HG02678 (cell line): ENCODE measurements at regions not wholly inside any gene's neighbourhood (a gene's known extent, or its start where the extent isn't known, plus 50 kb on each side); places are given as distances from the start of the nearest gene placed in this dataset.
"Not testable (repeated sequence)": the region's sequence is repeated elsewhere in the genome, so short reads cannot be mapped to it uniquely, and the experiment has no call there.

Experiments
- ATAC-seq: cut with Tn5 transposase; IDR thresholded peaks from one replicate; pipeline ENCODE4 v1.9.1; 2021; ENCODE audit warnings: mild to moderate bottlenecking, moderate library complexity; ENCODE audit not compliant: unreplicated experiment

DNA sequence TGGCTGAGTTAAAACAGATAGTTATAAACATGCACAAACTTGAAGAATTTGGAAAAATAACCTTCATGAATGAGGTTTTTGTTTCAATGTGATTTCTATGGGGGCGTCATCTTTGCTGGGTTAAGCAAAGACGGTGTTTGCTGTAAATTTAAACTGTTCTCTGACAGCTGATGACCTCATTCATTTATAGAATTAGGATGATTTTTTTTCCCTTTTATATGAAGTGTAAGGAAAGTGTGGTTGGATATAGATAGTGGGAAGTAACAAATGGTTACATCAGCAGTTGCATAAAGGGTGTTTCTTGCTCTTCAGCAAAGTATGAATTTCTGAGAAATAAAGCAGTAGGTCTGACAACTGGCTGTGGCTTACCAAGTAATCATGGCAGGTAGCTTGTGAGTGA lies 137.2 kb upstream of the CENPW start:
- ATAC-seq = no peak

DNA sequence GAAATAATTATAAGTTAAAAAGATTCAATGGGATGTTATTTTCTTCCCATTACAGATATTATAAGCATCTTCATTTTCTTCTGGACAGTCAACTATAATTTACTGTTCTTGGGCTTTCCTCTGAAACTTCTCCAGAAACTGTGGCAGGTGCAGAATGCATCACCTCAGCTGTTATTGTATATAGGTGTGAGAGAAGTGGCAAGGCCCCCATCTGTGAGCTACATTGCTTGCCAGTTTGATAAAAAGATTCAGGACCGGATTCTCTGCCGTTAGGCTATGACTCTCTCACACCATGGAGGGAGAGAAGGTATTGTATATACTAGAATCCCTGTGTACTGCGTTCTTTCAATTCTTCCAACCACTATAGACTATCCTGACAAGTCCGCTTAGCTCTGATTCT lies 135.8 kb upstream of the CENPW start:
- ATAC-seq = no peak

- no peak for ATAC-seq
These were observed 135.3 kb upstream of the CENPW start for GRCh38 chr6:126204598-126204997.

GRCh38 chr6:126206504-126207246 lies 133.2 kb upstream of the CENPW start:
- no peak for ATAC-seq

DNA sequence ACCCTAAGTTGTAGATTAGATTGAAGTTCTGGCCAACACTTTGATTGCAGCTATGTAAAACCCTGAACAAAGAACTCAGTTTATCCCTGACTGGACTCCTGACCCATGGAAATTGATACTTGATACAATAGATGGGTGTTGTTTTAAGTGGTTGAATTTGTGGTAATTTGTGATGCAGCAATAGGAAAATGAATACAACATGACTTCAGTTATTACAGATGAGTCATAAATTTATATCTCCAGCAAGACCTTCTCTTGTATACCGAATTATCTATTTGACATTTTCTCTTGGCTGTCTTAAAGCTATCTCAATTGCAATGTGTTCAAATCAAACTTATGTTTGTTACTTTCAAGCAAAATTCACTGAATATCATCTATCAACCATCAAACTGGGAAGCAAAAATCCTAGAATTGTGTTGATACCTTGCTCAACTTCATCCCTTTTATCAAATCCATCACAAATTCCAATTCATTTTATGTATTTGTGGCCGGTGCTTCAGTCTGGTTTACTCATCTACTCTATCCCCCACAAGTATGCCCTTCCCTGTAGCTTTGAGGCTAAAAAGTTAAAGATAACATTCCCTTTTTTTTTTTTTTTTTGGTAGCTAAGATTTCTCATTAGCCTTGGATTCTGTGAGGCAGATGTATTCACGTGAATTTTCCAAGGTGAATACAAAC lies 129.4 kb upstream of the CENPW start:
- ATAC-seq = no peak

DNA sequence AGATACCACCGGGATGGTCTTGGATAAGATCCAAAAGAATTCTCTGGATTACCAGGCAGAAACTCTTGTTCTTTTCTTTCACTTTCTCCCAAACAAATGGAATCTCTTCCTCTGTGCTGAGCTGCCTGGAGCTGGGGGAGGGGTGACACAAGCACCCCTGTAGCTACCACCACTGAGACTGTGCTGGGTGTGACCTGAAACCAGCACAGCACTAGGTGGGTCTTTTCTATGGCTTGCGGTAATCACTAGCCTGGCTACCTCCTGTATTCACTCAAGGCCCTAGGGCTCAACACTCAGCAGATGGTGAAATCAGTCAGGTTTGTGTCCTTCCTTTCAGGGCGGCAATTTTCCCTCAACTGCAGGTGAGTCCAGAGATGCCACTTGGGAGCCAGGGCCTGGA lies 122.4 kb upstream of the CENPW start:
- no peak for ATAC-seq

DNA sequence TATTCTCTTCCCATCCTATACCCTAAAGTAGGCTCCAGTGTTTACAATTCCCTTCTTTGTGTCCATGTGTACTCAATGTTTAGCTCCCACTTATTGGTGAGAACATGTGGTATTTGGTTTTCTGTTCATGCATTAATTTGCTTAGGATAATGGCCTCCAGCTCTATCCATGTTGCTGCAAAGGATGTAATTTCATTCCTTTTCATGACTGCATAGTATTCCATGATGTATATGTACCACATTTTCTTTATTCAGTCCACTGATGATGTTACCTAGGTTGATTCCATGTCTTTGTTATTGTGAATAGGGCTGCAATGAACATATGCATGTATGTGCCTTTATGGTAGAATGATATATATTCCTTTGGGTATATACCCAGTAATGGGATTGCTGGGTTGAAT lies 119.0 kb upstream of the CENPW start:
- not testable (repeated sequence) for ATAC-seq

- ATAC-seq = no peak
These were observed 111.8 kb upstream of the CENPW start for GRCh38 chr6:126227833-126228702.

DNA sequence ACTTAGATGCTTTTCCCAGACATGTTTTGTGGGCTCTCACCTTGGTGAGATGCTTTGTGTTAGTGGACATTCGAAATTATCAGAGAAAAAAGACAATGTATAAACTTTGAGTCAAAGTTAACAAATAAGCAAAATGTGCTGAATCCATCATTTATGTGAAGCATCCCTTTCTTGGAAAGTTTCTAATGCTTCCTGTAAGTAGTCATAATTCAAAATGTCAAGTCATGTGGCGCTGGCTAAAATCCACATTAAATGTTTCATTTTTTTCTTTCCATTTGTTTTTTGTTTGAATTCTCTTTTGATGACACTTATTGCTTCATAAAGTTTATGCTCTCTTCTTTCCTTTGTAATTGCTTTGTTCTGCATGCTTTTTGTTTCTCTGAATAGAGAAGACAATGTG lies 107.2 kb upstream of the CENPW start:
- ATAC-seq = no peak

GRCh38 chr6:126233192-126233591 lies 106.7 kb upstream of the CENPW start:
- ATAC-seq = no peak

GRCh38 chr6:126235363-126235762 lies 104.6 kb upstream of the CENPW start:
- no peak for ATAC-seq

DNA sequence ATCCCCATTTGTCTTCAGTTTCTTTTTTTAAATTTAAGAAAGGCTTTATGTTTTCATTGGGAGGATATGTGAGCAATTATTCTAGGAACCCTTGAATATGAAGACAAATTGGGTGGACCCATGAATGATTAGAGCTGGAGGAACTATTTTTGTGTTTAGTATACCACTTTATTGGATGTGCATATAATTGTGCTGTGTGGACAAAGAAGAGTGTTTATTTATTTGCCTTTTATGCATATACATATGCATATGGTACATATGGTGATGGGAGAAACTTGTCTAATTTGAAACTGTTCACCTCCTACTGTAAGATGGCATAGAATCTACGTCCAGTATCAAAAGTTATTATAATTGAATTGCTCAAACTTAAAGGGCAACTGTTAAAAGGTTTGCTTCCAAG lies 94.8 kb upstream of the CENPW start:
- no peak for ATAC-seq

- ATAC-seq = no peak
These were observed 87.8 kb upstream of the CENPW start for GRCh38 chr6:126252154-126252553.

GRCh38 chr6:126253431-126253830 lies 86.5 kb upstream of the CENPW start:
- no peak for ATAC-seq

- no peak for ATAC-seq
These were observed 81.8 kb upstream of the CENPW start for GRCh38 chr6:126258150-126258549.

DNA sequence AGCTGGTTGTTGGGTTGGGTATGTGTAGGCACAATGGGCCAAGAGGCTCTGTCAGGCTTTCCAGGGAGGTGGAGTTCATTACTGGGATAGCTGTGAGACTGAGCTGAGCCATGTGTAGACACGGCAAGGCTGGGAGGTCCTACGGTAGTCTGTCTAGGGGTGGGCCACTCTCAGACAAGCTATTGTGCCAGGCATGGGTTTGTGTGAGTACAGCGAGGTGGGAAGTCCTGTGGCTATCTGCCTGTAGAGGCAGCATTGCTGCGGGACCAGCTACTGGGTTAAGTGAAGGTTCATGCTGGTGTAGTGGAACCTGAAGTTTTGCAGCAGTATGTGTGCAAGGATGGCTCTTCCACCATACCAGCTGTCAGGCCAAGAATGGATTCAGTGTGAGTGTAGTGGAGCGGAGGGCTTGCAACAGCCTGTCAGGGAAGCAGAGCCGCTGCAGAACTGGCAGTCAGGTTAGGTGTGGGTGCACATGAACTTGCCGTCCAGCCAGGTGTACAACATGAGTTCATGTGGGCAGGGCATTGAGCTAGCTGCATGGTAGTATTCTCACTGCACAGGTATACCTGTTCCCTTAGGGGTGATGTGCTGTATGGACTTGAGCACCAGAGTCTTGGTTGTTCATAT lies 78.0 kb upstream of the CENPW start:
- no peak for ATAC-seq

DNA sequence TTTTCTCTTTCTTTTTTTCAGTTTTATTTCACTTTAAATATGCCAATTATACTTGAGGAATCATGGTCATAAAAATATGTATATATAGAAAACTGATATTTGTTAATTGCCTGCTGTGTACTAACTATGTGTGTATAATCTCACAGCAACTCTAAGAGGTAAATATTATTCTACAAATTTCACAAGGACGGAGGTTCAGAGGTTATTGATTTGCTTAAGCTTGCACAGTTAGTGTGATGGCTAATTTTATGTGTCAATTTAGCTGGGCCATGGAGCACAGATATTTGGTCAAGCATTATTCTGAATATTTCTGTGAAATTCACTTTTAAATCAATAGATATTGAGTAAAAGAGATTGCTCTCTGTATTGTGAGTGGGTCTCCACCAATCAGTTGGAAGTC lies 75.7 kb upstream of the CENPW start:
- no peak for ATAC-seq

DNA sequence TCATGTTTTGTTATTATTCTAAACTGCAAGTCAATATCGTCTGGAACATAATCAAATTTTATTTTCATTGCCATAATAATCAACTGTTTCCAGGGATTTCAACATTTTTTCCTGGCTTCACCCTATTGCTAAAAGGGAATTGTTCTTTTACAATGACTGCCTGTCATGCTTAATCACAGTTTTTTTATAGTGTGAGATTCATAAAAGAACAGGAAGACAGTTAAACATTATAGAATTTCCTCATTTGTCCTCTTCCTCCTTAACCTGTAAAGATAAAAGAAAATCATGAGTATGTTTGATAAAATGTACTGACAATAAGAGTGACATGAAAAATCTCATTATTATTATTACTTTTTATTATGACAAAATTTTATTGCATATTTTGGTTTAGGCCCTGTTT lies 73.3 kb upstream of the CENPW start:
- ATAC-seq = no peak

DNA sequence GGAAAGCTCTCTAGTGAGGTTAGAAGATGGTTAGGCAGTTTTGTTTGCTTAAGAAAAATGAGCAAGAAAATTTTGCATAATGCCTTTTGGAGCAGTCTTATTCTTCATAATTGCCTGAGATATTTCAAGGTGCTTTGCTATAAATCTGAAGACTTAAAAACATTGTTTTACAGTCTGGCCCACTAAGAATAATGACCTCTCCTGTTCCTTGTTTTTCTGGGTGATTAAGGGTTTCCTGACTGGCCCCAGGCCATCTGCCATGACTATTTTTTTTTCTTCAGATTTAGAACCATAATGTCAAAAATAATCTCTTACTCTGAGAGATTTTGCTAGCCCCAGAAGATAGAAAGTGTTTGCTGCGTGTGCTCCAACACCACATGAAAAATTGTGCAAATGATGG lies 72.3 kb upstream of the CENPW start:
- no peak for ATAC-seq

DNA sequence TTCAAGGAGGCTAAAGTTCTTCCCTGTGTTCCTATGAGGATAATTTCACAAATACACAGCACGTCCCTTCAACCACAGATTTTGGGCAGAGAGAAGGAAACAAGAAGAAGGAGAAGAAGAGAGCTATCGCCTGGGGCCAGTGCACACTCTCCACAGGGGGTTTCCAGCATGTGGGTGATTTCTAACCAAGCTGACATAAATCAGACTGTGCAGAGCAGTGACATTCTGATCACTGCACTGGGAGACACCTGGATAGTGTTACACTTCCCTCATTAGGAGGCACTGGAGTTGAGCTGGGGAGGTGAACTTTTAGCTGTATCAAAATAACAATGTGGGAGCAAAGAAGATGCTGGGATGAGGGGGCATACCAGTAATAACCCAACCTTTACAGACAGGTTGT lies 71.8 kb upstream of the CENPW start:
- peak; percentile 79 for ATAC-seq

- ATAC-seq = no peak
These were observed 59.6 kb upstream of the CENPW start for GRCh38 chr6:126280287-126280686.
